Mammary epithelial cell (primary cell): ENCODE measurements at regions not wholly inside any gene's neighbourhood (a gene's known extent, or its start where the extent isn't known, plus 50 kb on each side); places are given as distances from the start of the nearest gene placed in this dataset.

Experiments used
- CTCF ChIP-seq, 2 donors: IDR thresholded peaks in 1 of 2; conservative IDR thresholded peaks in 1 of 2; 2 replicates each; pipeline ENCODE4 v1.5.1; 2011 to 2012; ENCODE audit warnings: inconsistent platforms in 2 of 2, low read length in 2 of 2, mild to moderate bottlenecking in 2 of 2, control low read depth in 1 of 2, low read depth in 1 of 2; ENCODE audit not compliant: insufficient read depth in 1 of 2; ENCODE audit errors: extremely low read depth in 1 of 2
- EZH2 ChIP-seq: IDR thresholded peaks from 2 replicates; pipeline ENCODE4 v1.6.1; 2012; ENCODE audit warnings: low read length, inconsistent platforms, borderline replicate concordance

- TF ChIP-seq EZH2 (no peak), CTCF (conservative IDR thresholded peaks at IDR 0.05 in 1 of 2, IDR thresholded peaks at IDR 0.05 in 1 of 2; ENCODE audit: extremely low read depth in 1 of 2, insufficient read depth in 1 of 2, low read depth in 1 of 2, low read length in 2 of 2) (no peak)
These were observed 176.9 kb upstream of the NSMCE3 start for GRCh38 chr15:29446480-29446879.
